ENCODE measurements at regions not wholly inside any gene's neighbourhood (a gene's known extent, or its start where the extent isn't known, plus 50 kb on each side); places are given as distances from the start of the nearest gene placed in this dataset.
"Not testable (repeated sequence)": the region's sequence is repeated elsewhere in the genome, so short reads cannot be mapped to it uniquely, and the experiment has no call there.

- DNase-seq, result no peak
- no peaks in the 10 kb centered on the region for H3K36me3 ChIP-seq
- H3K4me3 ChIP-seq, result no peak overlapping the region
- H3K27ac ChIP-seq, result no peak overlapping the region
- no peak for TF ChIP-seq CTCF (IDR thresholded peaks at IDR 0.05)
- H3K27me3 ChIP-seq, result no peaks in the 10 kb centered on the region
- intact Hi-C loops (cut with DNase I), result no loop called here
- H3K4me1 ChIP-seq, result no peaks in the 10 kb centered on the region
- ATAC-seq, result no peak
- H3K9me3 ChIP-seq, result no peaks in the 10 kb centered on the region
These were observed 174.9 kb upstream of the BANK1 start for GRCh38 chr4:101615652-101616051.

GRCh38 chr4:101606989-101607388 is 183.5 kb upstream of the BANK1 start:
- H3K9me3 ChIP-seq; H3K27me3 ChIP-seq; intact Hi-C loops (cut with DNase I); H3K4me1 ChIP-seq; ATAC-seq; H3K36me3 ChIP-seq; H3K4me3 ChIP-seq; DNase-seq; H3K27ac ChIP-seq: not testable (repeated sequence)

- DNase-seq, result no peak
- intact Hi-C loops (cut with DNase I), result no loop called here
- H3K9me3 ChIP-seq, result peaks cover 0 to 2% of the 10 kb centered on the region in 2 donors
- H3K27ac ChIP-seq, result no peak overlapping the region
- no peaks in the 10 kb centered on the region for H3K4me1 ChIP-seq
- no peak for TF ChIP-seq CTCF (IDR thresholded peaks at IDR 0.05)
- no peak for ATAC-seq
- no peaks in the 10 kb centered on the region for H3K36me3 ChIP-seq
- no peak overlapping the region for H3K4me3 ChIP-seq
- H3K27me3 ChIP-seq, result no peaks in the 10 kb centered on the region
These were observed 185.6 kb upstream of the BANK1 start for GRCh38 chr4:101604976-101605375.

- H3K4me1 ChIP-seq, result no peaks in the 10 kb centered on the region
- no peak overlapping the region for H3K27ac ChIP-seq
- no peak for TF ChIP-seq CTCF (IDR thresholded peaks at IDR 0.05)
- no peaks in the 10 kb centered on the region for H3K9me3 ChIP-seq
- ATAC-seq, result no peak
- no peaks in the 10 kb centered on the region for H3K27me3 ChIP-seq
- intact Hi-C loops (cut with DNase I), result no loop called here
- H3K36me3 ChIP-seq, result no peaks in the 10 kb centered on the region
- DNase-seq, result no peak
- H3K4me3 ChIP-seq, result no peak overlapping the region
These were observed 190.2 kb upstream of the BANK1 start for GRCh38 chr4:101600287-101600686.

GRCh38 chr4:101599620-101600019 is 190.9 kb upstream of the BANK1 start:
- ATAC-seq, result no peak
- no peaks in the 10 kb centered on the region for H3K4me1 ChIP-seq
- TF ChIP-seq CTCF (IDR thresholded peaks at IDR 0.05), result no peak

GRCh38 chr4:101596781-101597552 is 193.6 kb upstream of the BANK1 start:
- intact Hi-C loops (cut with DNase I), result no loop called here
- Histone ChIP-seq H3K36me3 (no peaks in the 10 kb centered on the region), H3K4me3 (no peak overlapping the region), H3K9me3 (no peaks in the 10 kb centered on the region), H3K4me1 (no peaks in the 10 kb centered on the region), H3K27ac (no peak overlapping the region), H3K27me3 (no peaks in the 10 kb centered on the region)
- DNase-seq, result no peak
- ATAC-seq, result no peak
- no peak for TF ChIP-seq CTCF (IDR thresholded peaks at IDR 0.05)

More at GRCh38 chr4:101599620-101600019, 190.9 kb upstream of the BANK1 start:
- intact Hi-C loops (cut with DNase I), result no loop called here
- DNase-seq, result no peak
- H3K36me3 ChIP-seq, result no peaks in the 10 kb centered on the region
- H3K27me3 ChIP-seq, result no peaks in the 10 kb centered on the region
- H3K9me3 ChIP-seq, result no peaks in the 10 kb centered on the region
- no peak overlapping the region for H3K4me3 ChIP-seq
- H3K27ac ChIP-seq, result no peak overlapping the region

All from left lung (tissue), 4 donors.